Skeletal muscle tissue (tissue), 3 donors: ENCODE measurements at regions not wholly inside any gene's neighbourhood (a gene's known extent, or its start where the extent isn't known, plus 50 kb on each side); places are given as distances from the start of the nearest gene placed in this dataset.
A peak's percentile ranks its signal among the peaks of the same experiment; 100 is the strongest.

Experiments
- H3K27ac ChIP-seq: one replicate; pipeline ENCODE4 v1.7.0; 2013; ENCODE audit warnings: mild to moderate bottlenecking, low read depth, low read length, inconsistent platforms
- H3K27me3 ChIP-seq, 3 donors: one replicate each; pipeline ENCODE4 v1.7.0; 2013; ENCODE audit warnings: low read length in 3 of 3; ENCODE audit not compliant: control insufficient read depth in 3 of 3, insufficient read depth in 3 of 3
- H3K36me3 ChIP-seq, 3 donors: one replicate each; pipeline ENCODE4 v1.7.0; 2013; ENCODE audit warnings: low read length in 3 of 3; ENCODE audit not compliant: control insufficient read depth in 3 of 3, insufficient read depth in 3 of 3
- H3K4me1 ChIP-seq, 3 donors: one replicate each; pipeline ENCODE4 v1.7.0; 2013; ENCODE audit warnings: low read length in 3 of 3, mild to moderate bottlenecking in 3 of 3; ENCODE audit not compliant: control insufficient read depth in 3 of 3, insufficient read depth in 3 of 3
- H3K4me3 ChIP-seq, 3 donors: one replicate each; pipeline ENCODE4 v1.7.0; 2013; ENCODE audit warnings: low read length in 3 of 3
- H3K9ac ChIP-seq, 3 donors: one replicate each; pipeline ENCODE4 v1.7.0; 2013; ENCODE audit warnings: low read length in 3 of 3, mild to moderate bottlenecking in 3 of 3, moderate library complexity in 2 of 3, low read depth in 1 of 3
- H3K9me3 ChIP-seq, 3 donors: one replicate each; pipeline ENCODE4 v1.7.0; 2013; ENCODE audit warnings: low read length in 3 of 3; ENCODE audit not compliant: control insufficient read depth in 3 of 3
- donor health status: Osteomylitis.

- Histone ChIP-seq H3K27ac (no peak overlapping the region), H3K27me3 (no peaks in the 10 kb centered on the region), H3K36me3 (no peaks in the 10 kb centered on the region), H3K9ac (no peak overlapping the region), H3K4me1 (no peaks in the 10 kb centered on the region), H3K4me3 (no peak overlapping the region), H3K9me3 (peaks cover 0 to 5% (median 0%) of the 10 kb centered on the region in 3 donors)
Measured at GRCh38 chr6:6843777-6844176, 255.3 kb downstream of the LY86 start.

- H3K9ac ChIP-seq = no peak overlapping the region
- H3K4me3 ChIP-seq = no peak overlapping the region
- no peaks in the 10 kb centered on the region for H3K4me1 ChIP-seq
- H3K27me3 ChIP-seq = no peaks in the 10 kb centered on the region
- peaks cover 0 to 5% (median 0%) of the 10 kb centered on the region in 3 donors for H3K9me3 ChIP-seq
- H3K36me3 ChIP-seq = no peaks in the 10 kb centered on the region
- H3K27ac ChIP-seq = no peak overlapping the region
Measured at GRCh38 chr6:6844530-6844929, 256.0 kb downstream of the LY86 start.

GRCh38 chr6:6845603-6846002 lies 257.1 kb downstream of the LY86 start:
- Histone ChIP-seq H3K9ac (no peak overlapping the region), H3K4me1 (no peaks in the 10 kb centered on the region), H3K4me3 (no peak overlapping the region), H3K27ac (no peak overlapping the region), H3K9me3 (peaks cover 0 to 5% (median 0%) of the 10 kb centered on the region in 3 donors), H3K27me3 (no peaks in the 10 kb centered on the region), H3K36me3 (no peaks in the 10 kb centered on the region)

DNA sequence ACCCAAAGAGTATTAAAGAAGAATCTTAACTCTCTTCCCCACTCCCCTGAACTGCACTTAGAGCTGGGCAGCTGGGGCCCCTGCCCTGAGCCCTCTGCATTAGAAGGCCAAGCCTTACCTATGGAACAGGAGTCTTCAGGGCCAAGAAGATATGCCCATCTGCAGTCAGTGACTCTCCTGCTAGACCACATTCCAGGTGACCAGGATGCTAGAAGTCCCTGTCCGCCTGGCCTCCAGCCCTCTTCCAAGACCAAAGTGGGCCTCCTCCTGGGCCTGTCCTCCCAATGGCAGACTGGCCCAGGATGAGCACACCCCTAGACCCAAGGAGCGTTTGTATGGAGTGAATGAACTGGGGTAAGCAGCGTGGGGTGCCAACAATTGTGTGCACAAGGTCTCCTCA lies 259.1 kb downstream of the LY86 start:
- no peaks in the 10 kb centered on the region for H3K36me3 ChIP-seq
- peaks cover 0 to 5% (median 0%) of the 10 kb centered on the region in 3 donors for H3K9me3 ChIP-seq
- no peaks in the 10 kb centered on the region for H3K27me3 ChIP-seq
- peaks cover 0 to 6% (median 5%) of the 10 kb centered on the region in 3 donors for H3K4me1 ChIP-seq
- H3K9ac ChIP-seq = no peak overlapping the region
- H3K27ac ChIP-seq = no peak overlapping the region
- H3K4me3 ChIP-seq = no peak overlapping the region

DNA sequence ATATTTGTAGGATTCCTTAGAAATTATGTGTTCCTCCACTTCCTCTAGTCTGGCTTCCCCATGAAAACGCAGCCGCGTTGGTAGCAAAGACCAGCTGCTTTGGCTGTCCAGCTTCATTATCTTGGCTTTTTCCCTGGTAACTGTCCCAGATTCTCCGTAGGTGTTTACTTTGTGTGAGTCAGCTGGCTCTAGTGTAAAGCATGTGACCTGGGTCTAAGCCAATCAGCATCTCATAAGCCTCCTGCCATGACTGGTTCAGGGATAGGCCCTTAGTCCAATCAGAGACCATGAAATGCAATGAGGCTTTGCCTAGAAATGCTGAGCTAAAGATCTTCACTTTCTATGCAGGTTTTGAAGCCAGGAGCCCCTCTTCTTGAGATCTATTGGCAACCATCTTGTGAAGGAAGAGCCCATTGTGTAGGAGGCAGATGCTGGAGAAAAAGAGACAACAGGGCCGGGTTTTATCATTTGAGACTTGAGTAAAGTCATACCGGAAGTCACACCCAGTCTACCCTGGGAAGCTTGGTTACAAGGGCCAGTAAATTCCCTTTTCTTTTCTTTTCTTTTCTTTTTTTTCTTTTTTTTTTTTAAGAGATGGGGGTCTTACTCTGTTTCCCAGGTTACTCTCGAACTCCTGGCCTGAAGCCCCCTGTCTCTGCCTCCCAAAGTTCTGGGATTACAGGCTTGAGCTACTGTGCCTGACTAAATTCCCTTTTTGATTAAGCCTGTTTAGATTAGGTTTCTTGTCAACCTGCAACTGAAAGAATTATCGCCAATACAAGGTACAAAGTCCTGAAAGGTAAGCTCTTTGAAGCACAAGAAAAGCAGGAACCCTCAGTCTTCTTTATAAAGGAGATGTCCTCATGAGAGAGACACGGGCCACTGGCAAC lies 256.5 kb upstream of the RREB1 start:
- Histone ChIP-seq H3K27ac (peak overlapping the region; percentile 23), H3K4me1 (peaks cover 4 to 9% (median 6%) of the 10 kb centered on the region in 3 donors), H3K4me3 (no peak overlapping the region), H3K27me3 (no peaks in the 10 kb centered on the region), H3K9me3 (no peaks in the 10 kb centered on the region), H3K36me3 (no peaks in the 10 kb centered on the region), H3K9ac (no peak overlapping the region)

DNA sequence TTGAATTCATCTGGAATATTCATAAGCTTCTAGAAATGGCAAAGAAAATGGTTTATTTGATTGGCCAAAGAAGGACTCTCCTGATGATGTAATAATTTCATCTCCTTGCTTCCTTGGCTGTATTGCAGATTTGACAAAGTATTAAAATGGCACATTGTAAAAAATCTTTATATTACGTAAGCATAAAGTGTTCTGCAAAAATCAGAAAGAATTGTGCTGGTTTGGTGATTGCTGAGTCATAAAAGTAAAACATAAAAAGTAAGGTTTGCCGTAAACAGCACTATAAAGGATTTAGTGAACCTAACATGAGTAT lies 255.9 kb upstream of the RREB1 start:
- no peak overlapping the region for H3K9ac ChIP-seq
- H3K27ac ChIP-seq = no peak overlapping the region
- H3K36me3 ChIP-seq = no peaks in the 10 kb centered on the region
- no peaks in the 10 kb centered on the region for H3K9me3 ChIP-seq
- peaks cover 10 to 15% (median 12%) of the 10 kb centered on the region in 3 donors for H3K4me1 ChIP-seq
- H3K4me3 ChIP-seq = no peak overlapping the region
- H3K27me3 ChIP-seq = no peaks in the 10 kb centered on the region

DNA sequence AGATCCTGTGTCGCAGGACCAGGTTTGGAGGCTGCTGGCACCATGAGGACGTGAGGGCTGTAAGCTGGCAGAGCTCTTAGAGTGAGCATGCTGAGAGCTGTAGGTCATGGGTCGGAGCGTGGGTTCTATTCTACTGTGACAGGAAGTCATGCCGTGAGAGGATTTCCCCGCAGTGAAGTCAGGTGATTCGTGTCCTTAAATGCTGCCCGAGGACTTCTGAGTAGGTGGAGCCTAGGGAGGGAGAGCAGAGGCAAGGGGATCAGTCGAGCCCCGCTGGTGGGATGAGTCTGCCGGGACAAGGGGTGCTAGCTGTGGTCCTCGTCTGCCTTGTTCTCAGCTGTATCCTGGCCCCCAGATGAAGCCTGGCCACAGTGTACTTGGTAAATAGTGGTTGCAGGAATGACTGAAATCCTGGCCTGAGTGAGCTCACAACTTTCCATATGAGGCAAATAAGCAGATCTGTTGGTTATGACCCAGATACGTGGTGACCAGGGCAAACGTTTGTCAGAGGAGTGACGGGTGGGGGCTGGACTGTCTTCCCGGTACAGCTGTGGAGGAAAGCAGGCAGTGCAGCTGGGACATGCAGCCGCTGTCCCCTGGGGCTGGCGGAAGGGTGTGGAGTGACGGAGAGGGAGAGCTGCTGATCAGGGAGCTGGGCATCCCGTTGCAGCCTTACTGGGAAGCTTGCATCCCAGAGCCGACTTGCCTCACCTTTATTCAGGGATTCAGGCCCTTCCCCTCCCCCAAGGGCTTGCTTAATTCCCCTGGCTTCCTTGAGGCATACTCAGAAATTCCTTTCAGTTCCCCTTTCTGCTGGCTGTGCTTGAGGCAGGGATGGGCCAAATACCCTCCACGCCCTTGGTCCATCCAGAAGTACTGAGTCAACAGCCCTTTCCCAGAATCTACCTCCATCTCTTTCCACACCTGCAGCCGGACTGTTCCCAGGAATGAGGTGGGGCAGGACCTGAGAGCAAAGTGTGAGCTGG lies 250.9 kb upstream of the RREB1 start:
- H3K27ac ChIP-seq = peak overlapping the region; percentile 60
- no peaks in the 10 kb centered on the region for H3K27me3 ChIP-seq
- no peaks in the 10 kb centered on the region for H3K36me3 ChIP-seq
- peak overlapping the region; percentile 32 to 65 (median 59) for H3K4me3 ChIP-seq
- peaks cover 14 to 16% (median 16%) of the 10 kb centered on the region in 3 donors for H3K4me1 ChIP-seq
- no peaks in the 10 kb centered on the region for H3K9me3 ChIP-seq
- peak overlapping the region; percentile 59 to 75 (median 68) for H3K9ac ChIP-seq

DNA sequence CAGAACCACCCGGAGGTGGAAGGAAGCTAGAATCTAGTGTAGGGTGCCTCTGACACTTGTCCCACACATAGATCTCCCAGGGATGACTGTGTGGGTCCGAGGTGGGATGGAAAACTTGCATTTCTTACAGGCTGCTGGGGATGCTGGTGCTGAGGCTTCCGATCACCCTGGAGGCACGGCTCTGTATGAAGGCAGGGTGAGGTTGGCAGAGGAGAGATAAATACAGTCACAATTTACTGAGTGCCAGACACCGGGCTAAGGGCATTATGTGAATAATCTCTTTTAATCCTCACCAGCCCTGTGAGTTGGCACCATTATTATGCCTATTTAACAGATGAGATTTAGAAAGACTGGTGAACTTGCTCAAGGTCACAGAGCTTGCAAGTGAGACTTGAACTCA lies 250.2 kb upstream of the RREB1 start:
- no peaks in the 10 kb centered on the region for H3K9me3 ChIP-seq
- H3K9ac ChIP-seq = no peak overlapping the region
- H3K36me3 ChIP-seq = no peaks in the 10 kb centered on the region
- peak overlapping the region in 2 of 3 donors; percentile 32 to 59 for H3K4me3 ChIP-seq
- H3K27ac ChIP-seq = peak overlapping the region; percentile 60
- peaks cover 14 to 16% (median 16%) of the 10 kb centered on the region in 3 donors for H3K4me1 ChIP-seq
- H3K27me3 ChIP-seq = no peaks in the 10 kb centered on the region

- Histone ChIP-seq H3K36me3 (no peaks in the 10 kb centered on the region), H3K27me3 (no peaks in the 10 kb centered on the region), H3K9ac (no peak overlapping the region), H3K4me1 (peaks cover 14 to 16% (median 16%) of the 10 kb centered on the region in 3 donors), H3K4me3 (no peak overlapping the region), H3K27ac (no peak overlapping the region), H3K9me3 (no peaks in the 10 kb centered on the region)
Measured at GRCh38 chr6:6858533-6858982, 249.2 kb upstream of the RREB1 start.
